NCI-H2107 treated with DMSO at 0.1 percent for 48 hours (cell line): ENCODE measurements at regions not wholly inside any gene's neighbourhood (a gene's known extent, or its start where the extent isn't known, plus 50 kb on each side); places are given as distances from the start of the nearest gene placed in this dataset.
"Not testable (repeated sequence)": the region's sequence is repeated elsewhere in the genome, so short reads cannot be mapped to it uniquely, and the experiment has no call there.

Experiments
- DNase-seq: peaks from one replicate; lab custom pipeline; 2025; ENCODE audit not compliant: unreplicated experiment; lab: John Stamatoyannopoulos, UW

DNA sequence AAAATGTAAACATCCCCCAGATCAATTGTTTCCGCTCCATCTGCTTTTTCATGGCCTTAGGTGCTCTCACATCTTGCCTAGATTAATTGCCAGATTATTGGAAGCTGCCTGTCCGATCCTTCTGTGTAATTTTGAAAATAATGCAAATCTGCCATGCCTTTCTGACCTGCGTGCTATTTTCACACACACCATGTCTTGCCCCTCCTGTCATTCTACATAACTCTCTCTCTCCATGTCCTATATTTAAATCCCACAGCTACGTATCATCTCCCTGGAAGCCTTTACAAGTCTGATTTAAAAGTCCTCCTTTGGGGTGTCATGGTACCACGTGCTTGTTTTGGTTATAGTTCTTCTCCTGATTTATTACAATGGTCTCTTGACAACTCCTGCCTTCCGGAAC, 247.6 kb upstream of the ELAVL2 start:
- no peak for DNase-seq

- no peak for DNase-seq
Observed at GRCh38 chr9:24073007-24073592, 247.1 kb upstream of the ELAVL2 start.

GRCh38 chr9:24071716-24072115, 245.7 kb upstream of the ELAVL2 start:
- DNase-seq = no peak

DNA sequence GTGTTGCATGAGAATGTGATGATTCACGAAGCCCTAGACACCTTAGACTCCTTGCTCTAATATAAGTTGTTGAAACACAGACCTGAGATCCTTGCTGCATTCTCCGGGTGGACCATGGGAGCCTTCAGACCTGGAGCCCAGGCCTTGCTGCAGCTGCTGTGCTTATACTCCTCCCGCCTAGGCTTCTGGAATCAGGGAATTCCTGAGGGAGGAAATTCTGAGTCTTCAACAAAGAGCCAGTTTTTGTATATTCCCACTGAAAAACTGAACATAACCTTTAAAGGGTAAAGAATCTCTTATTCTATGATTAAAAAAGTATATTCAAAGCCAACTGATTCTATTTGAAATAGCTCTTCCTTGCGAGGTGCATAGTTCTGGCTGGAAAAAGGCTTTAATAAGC, 245.1 kb upstream of the ELAVL2 start:
- DNase-seq = no peak

- DNase-seq = not testable (repeated sequence)
Observed at GRCh38 chr9:24067107-24067506, 241.1 kb upstream of the ELAVL2 start.

DNA sequence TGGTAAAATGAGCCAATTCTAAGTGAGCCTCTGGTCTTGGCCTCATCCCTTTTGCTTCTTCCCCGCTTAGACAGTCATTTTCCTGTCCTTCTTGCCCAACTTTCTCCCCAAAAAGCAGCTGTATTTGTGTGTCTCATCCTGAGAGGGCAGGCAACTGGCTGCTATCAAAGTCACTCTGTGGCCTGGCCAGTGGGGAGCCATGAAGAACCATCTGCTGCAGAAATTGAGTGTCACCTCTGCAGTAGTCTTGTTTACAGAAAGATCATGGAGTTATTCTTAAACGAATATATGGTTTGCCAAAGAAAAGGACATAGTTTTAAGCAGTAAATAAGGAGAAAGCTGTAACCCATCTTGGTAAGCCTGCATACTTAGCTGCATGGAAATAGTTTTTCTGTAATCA, 233.6 kb upstream of the ELAVL2 start:
- no peak for DNase-seq

DNA sequence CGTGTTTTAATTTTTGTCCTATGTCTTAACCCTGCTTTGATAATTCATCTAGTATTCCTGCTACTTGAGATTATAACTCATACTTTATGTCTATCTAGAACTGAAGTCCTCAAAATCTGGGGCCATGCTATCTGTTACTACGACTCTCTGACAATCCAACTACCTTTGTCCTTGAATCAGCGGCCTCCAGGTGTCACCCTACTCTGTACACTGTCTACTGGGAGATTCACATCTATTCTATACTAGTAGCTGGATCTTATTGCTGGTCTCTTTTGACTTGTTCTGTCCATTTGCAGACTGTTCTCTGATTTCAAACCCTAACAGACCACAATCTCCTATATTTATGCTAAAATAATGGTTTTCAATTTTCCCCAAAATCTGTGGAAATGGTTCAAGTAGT, 225.5 kb upstream of the ELAVL2 start:
- no peak for DNase-seq

DNA sequence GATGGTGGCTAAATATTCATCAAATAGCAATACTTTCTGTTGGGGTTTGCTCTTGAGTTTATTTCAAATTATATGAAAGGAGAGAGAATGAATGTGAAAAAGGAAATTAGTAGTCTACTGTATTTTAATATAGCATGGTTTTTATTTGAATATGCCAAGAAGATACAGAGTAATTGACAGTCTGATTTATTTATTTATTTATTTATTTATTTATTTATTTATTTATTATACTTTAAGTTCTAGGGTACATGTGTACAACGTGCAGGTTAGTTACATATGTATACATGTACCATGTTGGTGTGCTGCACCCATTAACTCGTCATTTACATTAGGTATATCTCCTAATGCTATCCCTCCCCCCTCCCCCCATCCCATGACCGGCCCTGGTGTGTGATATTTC, 224.2 kb upstream of the ELAVL2 start:
- DNase-seq = not testable (repeated sequence)

DNA sequence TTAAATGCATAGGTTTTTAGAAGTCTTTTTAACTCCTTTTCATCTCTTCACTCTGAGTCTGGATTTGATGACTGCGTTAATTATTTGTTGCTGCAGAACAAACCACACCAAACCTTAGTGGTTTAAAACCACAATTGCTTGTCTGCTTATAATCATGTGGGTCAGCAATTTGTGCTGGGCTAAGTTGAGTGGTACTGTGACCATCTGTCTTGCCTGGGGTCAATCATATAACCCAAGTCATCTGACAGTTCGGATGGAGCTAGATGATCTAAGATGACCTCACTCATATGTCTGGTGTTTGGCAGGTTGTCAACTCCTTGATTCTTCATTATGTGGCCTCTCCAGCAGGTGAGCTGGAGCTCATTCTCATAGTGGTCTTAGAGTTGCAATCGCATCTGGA, 219.1 kb upstream of the ELAVL2 start:
- DNase-seq = no peak

DNA sequence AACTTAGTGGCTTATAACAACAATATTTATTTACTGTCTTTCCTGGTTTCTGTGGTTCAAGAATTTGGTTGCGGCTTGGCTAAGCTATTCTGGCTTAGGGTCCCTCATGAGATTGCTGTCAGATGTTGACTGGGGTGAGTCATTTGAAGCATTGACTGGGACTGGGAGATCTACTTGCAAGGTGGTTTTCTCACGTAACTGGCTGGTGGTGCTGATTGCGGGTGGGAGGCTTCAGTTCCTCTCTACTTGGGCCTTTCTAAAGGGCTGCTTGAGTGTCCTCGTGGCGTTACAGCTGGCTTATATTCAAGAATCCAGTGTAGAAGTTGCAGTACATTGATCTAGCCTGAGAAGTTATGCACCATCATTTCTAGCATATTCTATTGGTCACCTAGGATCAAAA, 218.5 kb upstream of the ELAVL2 start:
- no peak for DNase-seq

GRCh38 chr9:24041160-24041690, 215.2 kb upstream of the ELAVL2 start:
- DNase-seq = no peak

DNA sequence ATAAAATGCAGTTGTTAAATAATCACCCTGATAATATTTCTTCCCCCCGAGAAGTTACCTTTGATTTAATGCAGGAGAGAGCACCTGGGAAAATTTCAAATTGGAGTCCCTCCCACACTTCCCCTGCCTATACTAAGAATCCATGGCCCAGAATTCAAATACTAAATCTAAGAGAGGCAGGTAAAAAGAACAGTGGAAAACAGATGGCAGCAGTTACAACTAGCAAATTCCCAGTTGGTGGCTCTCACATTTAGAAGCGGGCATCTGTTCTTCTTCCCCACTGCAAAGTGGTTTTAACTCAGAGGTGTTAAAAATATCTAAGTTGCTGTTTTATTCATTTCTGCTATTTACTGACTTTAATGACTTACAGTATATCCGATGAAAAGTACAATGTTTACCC, 210.4 kb upstream of the ELAVL2 start:
- DNase-seq = no peak

DNA sequence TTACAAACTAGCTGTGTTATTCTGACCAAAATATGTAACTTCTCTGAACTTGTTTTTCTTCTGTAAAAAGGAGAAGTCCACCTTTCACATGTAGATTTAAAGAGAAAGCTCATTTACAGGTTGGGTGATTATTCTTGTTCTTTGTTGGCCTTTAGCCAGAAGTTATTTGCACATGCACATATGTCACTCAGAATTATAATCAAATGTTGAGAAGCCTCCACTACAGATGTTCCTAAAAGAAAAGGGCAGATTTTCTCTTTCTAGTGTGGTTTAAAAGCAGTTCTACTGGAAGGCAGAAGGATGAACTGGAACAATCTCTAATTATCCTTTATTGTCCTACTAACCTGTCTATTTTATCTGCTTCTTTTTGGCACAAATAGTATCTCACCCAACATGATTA, 209.8 kb upstream of the ELAVL2 start:
- DNase-seq = no peak

DNA sequence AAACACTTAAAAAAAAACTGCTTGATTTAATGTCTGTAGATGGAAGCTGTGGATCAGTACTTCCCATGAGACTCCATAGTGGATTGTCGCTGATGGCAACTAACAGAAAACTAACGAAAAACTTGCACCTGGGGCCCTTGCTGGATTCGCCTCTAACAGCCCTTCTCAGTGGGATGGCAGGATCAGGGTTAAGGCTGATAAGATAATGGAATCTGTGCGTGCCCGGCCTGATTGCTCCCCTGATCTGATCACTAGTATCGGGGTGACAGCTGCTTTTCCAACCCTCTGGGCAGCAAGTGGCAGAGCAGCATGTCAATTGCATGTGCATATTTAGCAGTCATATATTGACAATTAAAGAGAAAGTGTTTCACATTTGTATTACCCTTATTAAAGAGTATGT, 185.8 kb upstream of the ELAVL2 start:
- DNase-seq = no peak

DNA sequence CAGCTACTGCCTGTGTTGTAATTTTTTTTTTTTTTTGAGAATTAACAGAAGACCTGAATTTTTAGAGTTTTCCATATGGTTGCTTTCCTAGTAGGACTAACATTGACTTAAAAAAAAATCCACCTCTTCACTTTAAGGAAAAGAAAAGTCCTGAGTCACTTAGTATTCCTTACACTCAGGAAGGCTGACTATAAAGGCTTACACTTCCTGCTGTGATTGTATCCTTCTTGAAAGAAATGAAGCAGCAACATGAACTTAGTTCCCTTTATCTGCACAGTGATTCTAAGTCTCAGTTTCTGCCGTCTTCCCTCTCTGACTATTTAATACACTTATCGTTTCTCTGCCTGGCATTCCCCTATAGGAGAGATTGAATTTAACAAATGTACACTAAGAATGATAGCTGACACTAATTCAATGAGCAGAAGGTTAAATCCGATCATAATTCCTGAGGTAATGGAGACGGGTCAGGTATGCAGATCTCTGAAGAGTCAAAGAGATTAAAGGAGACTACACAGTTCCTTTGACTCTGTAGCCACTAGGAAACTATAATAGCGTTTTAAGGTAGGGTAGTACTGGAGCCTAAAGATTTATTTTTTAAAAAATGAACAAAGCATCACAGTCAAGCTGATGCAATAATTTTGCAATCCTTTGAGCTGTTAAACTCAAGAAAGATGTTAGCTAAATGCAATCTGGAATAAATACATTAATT, 185.1 kb upstream of the ELAVL2 start:
- DNase-seq = no peak

DNA sequence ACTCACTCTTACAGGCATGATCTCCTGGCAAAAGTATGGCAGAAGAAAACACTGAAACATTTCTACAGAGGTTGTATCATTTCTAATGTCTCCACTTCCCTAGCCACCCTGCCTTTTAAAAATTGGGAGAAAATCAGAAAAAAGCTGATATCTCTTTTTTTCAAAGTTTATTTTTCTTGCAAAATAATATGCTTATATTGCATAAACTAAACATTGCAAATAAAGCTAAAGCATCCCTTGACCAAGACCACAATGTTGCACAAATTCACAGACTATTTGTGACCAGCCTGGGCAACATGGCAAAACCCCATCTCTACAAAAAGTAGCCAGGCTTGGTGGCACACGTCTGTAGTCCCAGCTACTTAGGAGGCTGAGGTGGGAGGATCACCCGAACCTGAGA, 183.3 kb upstream of the ELAVL2 start:
- no peak for DNase-seq

- DNase-seq = no peak
Observed at GRCh38 chr9:24007185-24007584, 181.1 kb upstream of the ELAVL2 start.

- DNase-seq = not testable (repeated sequence)
Observed at GRCh38 chr9:23991874-23992273, 165.8 kb upstream of the ELAVL2 start.

- DNase-seq = no peak
Observed at GRCh38 chr9:23979491-23979890, 153.5 kb upstream of the ELAVL2 start.

GRCh38 chr9:23962101-23962500, 136.1 kb upstream of the ELAVL2 start:
- no peak for DNase-seq

DNA sequence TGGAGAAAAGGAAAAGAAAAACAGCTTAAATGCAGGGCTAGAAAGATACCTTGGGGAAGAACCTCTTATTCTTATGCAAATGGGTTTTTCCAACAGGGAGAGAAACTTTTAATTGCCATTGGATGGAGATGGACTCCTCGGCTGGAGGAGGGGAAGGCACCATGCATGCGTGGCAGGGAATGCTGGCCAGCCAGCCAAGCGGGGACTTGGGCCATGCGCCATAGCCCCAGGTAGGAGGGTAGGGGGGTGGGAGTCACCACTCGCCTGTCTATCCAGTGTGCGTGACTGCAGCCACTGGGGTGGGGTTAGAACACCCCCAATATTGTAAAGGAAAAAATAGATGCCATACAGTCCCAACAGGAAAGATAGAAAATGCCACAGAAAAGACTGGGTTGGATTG, 119.9 kb upstream of the ELAVL2 start:
- DNase-seq = no peak

DNA sequence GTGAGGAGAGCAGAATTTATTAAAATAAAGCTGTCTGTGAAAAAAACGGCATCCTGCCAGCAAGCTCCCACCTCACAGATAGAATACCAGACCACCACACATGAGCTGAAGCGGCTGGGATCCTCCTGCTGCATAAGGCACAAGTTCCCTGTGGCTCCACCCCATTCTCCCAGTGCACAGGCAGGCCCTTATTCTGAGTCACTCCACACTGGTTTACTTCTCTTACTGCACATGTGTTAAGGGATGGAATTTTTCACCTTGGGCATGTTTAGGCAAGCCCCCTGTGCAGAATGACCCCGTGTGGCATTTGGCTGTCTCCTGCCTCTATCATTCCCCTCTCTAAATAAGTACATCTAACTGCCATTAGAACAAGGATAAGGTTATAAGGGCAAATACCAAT, 115.0 kb upstream of the ELAVL2 start:
- no peak for DNase-seq

DNA sequence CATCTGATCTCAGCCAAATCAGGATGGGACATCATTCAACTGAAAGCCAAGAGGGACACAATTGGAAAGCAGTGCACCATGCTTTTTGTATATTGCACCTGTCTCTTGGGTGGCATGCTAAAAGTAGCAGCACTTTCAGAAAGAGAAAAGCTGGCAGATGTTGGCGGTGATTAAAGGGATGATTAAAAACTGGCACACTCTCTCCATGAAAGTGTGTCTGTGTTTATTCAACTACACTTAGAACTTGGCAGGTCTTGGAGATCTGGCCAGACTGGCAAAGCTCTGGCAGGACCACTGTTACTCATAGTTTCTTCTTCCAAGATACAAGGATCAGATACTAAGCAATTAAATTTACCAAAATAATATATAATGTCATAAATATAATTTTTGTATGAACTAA, 112.9 kb upstream of the ELAVL2 start:
- DNase-seq = no peak
